Stimulated activated CD4-positive, alpha-beta T cell treated with anti-CD3 and anti-CD28 coated beads, Interleukin-4, amount 100 ng/mL, for 4 hours (primary cell): ENCODE measurements at regions not wholly inside any gene's neighbourhood (a gene's known extent, or its start where the extent isn't known, plus 50 kb on each side); places are given as distances from the start of the nearest gene placed in this dataset.

Experiments used
- DNase-seq, 2 experiments: peaks; one replicate each; pipeline ENCODE4 v3.0.0-alpha.2; 2020

DNA sequence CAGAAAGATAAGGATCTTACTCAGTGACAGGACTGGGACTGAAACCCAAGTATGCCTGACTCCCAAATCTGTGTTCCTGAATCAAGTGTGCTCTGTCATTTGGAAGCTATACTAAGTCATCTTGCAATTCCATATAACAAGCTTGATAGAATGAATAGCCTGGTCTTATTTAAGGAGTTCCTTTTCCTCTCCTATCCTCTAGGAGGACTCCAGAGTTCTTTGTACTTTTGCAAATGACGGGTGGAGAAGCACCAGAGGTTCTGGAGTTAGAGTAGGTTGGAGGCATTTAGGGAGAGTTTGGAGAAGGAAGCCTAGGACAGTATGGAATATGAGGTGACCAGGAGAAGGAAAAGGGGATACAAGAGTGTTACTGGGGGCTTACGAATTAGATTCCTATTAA, 92.9 kb upstream of the RCN1 start:
- no peak for DNase-seq

DNA sequence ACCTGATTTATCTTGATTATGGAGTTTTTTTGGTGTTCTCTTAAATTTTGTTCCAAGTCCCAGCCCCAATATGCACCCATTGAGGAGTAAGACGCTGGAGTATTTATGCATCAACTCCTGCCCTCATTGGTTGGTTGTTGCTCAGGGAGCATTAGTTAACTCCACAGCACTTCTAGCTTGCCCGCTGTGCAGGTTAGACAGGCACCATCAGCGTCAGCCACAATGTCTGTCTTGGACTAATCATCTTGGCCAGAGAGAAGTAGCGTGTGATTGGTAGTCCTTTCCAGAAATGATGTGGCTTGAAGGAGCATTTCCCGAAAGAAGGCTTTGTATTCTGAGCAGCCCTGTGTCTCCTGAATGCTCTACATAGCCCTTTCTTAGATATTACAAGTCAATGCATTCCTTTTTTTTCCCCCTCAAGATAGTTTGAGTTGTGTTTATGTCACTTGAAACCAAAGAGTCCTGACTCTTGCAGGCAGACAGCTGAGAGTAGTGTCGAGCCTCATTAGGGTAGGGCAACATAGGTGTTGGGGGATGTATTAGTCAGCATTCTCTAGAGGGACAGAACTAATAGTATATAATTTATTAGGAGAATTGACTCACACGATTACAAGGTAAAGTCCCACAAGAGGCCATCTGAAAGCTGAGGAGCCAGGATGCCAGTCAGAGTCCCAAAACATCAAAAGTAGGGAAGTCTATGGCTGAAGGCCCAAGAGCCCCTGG, 94.6 kb upstream of the RCN1 start:
- no peak for DNase-seq

DNA sequence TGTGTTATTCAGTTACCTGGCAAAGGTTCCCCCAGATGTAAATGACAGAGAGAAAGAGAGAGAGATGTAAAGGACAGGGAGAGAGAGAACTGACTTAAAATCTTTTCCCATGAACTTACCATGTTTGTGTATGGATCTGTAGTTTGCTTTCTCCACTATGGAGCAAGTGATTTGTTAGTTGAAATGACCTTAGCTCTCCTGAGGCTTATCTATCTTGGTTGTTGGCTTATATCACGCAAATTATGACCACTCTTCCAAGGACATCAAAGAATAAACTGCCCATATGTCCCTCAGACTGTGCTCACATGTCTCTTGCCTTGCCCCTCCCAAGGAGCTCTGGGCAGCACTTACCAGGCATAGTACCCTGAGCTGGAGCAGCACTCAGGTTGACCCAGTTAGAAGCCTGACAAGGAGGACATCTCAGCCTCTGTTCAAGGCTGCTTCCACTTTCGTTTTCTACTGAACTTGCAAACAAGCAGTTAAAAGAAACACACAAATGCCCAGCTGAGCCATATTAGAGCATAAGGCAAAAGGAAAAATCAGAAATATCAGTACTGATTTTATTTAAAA, 95.3 kb upstream of the RCN1 start:
- no peak for DNase-seq

DNA sequence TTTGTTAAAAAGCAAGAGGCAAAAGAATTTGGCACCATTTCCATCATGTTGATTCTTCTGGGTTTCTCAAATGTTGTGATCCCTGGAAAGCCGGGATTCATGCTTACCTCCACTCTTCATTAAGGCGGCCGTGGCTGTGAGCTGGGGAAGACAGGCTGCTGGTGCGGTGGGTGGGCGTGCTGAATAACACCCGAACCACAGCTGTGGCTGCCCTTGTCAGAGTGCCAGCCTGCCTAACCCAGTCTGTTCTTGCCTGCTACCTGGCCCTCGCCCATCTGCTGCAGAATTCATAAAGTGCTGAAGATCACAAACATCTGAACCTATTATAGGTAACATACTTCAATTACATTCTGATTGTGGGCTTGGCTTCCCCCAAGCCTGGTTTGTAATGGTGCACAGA, 95.8 kb upstream of the RCN1 start:
- DNase-seq = no peak

DNA sequence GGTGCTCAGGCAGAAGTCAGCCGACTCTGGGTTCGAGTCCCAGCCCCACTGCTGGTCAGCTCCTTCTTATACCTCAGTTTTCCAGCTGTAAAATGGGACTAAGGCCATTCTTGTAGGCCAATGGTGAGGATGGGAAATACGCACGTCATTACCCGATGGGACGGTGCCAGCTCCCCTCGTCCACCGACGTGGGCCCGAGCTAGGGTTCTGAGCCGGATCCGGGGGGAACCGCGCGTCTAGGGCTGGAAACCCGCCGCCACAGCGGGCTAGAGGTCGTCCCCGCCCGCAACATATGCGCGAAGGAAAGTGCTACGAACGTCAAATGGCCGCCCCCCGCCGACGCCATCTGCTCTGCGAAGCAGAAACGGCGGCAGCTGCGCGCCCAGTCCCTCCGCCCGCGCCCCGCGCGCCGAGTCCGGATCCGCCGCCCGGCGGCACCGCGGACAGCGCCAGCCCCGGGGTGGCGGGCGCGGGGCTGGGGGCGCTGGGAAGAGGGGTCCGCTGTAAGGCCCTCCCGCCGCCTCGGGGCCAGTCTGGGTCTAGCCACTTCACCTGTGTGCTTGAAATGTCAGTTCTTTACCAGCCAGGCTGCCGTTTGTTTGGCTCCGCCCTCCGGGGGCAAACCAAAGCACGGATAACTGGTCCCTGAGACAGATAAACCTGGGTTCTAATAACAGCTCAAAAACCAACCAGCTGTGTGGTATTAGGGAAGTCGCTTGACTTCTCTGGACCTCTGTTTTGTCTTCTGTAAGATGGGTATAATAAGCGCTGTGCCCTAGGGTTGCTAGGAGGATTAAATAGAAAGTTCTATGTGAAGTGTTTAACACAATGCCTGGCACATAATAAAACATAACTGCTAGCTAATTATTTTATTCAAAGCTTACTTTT, 103.5 kb upstream of the RCN1 start:
- DNase-seq = no peak

DNA sequence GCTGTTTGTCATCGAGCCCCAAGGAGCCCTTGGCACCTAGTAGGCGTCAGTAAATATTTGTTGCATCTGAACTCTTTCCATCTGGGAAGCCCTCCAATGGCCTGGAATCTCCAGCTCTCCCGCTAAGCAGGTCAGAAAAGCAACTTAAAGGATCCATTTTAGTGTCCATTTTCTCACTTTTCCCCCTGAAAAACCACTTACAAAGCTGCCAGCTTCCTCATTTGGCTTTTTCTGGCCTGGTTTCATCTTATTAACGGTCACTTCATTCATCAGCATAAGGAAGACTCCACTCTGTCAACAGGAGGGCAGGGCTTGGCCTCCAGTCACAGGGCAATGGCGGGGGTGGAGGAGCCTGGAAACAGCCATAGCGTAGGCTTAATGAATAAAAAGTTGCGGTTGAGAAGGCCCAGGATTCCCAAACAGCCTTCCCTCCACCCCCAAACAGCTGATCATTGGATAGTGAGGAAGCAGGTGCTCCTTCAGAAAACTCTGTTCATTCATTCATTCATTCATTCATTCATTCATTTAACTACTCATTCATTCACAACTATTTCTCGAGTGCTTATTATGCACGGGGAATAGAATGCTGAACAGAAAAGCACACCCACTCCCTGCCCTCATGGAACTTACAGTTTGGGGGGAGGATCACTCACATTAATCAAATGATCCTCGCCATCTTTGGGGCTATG, 104.5 kb upstream of the RCN1 start:
- DNase-seq = no peak

DNA sequence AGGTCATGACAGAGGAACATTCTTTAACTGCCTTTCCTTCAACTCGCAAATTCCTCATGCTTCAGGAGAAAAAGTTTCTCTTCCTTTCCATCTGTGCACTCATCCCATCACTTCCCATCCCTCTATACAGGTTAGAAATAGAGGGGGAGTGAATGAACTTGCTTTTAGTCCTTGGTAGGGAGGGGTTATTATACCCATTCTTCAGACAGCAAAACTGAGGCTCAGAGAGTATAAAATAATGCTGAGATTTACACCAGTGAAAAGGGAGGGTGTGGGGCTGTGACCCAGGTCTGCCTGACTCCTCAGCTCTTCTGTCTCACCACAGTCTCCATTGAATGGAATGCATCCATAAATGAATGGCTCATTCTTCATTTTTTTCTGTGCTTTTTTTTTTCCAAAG, 109.4 kb upstream of the RCN1 start:
- DNase-seq = no peak

DNA sequence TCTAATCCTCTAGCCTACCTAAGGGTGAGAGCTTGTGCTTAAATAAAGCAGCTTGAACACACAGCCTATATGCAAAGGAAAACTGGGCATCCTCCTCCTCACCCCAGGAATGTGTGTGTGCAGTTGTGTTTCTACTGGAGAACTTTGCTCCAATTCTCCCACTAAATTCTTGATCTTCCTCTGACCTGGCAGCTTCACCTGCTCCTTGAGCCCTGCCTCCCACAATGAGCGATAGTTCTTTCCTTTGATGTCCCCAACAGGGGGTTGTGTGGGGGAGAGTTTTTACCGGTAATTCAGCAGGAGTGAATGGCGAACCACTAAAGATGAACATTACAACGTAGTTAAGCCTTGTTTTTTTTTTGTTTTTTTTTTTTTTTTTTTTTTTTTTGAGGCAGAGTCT, 113.5 kb upstream of the RCN1 start:
- DNase-seq = no peak

DNA sequence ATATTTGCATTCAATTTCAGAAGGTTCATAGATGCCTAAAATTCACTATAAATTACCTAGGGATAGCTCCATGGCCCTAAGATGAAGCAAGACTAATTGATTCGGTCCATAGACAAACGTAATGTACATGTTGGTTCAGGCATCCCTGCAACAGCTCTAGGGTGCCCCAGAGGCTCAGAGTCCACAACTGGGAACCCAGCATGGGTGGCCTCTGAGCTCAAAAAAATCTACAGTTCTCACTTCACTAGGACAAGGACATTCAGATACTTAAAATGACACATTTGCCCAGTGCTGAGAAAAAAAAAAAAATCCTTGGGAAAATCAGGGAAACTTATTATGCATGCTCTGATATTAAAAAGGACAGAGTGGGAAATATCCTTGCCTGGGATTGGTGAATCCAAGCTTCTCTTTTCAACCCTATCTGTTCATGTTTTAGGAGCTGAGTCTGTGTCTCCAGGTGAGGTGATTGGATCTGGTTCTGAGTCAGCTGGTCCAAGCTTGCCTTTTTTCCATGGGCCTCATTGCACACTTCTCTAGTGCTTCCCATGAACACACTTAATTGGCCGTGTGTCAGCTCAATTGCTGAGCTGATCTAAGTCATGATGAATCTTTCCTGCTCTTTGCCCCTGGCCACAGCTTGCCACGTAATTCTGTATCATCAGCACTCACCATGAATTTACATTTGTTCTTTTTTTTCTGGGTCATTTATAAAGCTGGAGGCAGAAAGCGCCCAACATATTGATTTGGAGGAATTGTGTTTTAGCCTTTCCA, 116.3 kb upstream of the RCN1 start:
- no peak for DNase-seq

DNA sequence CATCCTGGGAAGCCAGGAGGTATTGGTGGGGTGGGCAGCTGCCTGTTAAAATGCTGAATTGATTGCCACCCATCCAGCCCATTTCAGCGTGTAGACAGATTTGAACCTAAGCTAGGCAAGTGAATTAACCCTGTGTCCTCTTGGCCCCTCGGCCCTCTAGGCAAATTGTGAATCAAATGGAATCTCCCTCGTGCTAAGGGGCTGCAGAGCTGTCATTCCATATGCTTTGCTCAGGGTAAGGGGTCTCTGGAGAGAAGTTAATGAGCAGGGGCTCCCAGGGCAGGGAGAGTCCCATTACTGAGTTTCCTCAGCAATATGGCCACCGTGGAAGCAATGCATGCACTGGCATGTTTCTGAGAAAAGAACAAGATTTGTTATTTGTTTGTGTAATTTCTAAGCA, 117.7 kb upstream of the RCN1 start:
- no peak for DNase-seq

DNA sequence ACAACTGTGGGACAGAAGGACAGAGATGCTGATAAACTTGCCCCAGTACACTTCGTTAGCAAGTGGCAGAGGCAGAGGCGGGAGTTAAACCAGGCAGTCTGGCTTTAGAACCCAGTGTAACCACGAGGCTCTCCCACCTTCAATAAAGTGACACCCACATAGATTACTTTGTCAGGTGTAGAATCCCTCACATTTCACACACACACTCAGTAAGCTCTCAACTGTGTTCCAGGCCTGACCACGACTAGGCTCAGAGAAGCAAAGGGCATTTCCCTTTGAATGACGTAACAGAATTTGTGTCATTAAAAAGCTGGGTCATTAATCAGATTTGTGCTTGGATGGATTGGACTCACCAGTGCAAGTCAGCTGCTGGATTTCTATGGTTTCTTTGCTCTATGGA, 118.3 kb upstream of the RCN1 start:
- no peak for DNase-seq

DNA sequence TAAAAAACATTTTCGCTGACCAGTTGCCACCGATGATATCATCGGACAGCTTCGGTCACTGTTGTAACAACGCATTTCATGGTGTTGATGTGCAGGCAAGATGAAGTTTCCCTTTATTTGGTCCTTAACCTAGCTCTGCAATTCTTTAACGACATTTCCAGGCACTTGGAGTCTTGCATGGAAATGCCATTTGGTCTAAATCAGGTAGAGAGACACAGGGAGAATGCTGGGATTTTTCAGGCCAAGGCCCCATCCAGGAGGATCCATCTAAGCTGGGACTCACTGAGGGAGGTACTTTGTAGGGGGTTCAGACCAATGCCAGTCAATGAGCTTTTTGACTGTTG, 121.5 kb upstream of the RCN1 start:
- no peak for DNase-seq

DNA sequence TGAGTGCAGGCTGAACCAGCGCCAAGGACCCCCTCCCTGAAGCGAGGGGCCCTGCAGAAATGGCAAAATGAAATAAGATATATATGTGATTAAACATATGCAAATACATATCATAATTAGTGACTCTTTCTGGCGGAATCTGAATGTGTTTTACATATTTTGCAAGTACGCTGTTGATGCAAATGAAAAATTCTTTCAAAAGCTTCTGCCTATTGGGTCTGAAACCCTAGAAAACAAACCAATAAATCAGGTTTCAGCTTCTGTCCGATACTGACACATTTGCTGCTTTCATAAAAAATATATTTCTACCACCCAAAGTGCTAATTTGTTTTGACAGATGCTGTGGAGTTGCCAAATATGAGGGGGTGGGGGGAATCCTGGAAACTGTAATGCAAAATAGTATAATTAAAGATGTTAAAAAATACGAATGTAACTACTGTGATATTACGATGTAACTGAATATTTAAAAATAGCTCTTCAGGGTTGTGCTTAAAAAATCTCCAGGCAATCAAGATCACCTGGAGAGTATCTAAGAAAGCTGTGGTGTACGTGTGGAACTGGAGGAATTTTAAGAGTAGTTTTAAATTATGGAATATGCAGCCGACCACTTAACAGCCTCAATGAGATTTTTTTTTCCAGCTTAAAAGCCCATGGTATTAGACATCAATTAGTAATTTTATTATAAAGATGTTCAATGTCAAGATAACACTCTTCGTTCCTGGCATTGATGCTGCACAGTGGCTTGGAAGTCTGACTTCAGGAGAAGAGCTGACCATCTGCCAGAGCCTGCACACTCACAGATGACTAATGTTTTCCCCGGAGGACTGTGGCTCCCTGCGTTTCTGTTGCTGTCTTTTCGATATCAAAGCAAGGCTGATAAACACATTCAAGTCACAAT, 122.2 kb upstream of the RCN1 start:
- DNase-seq = no peak

DNA sequence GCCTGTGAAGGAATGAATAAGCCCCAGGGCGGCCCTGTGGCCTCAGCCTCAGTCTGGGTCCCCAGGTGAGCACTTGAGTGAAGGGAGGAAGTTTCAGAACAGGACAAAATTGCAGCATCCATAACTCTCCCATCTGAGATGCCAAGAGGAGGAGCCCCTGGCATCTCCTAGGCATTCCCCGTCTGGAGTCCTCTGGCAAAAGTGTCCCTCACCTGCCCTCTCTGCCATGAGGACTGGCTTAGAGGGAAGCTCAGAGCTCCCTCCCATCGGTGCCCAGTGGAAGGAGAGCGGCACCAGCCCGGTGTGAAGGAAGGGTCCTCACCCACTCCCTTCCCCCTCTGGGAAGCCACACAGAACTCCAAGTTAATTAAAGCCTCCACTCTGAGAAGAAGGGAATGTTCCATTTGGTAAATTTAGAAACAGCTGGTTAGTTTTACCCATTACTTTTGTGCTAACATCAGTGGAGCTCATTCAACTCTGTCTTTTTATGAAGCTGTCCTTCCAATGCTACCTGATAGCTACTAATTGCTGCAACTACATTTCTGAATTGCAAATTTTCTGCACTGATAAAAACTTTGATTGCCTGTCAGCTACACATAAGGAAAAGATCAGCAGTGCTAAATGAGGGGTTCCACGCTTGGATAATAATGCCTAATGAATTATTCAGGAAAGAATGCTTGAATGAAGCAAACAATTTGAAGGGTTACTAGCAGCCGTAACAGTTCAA, 123.3 kb upstream of the RCN1 start:
- DNase-seq = no peak

DNA sequence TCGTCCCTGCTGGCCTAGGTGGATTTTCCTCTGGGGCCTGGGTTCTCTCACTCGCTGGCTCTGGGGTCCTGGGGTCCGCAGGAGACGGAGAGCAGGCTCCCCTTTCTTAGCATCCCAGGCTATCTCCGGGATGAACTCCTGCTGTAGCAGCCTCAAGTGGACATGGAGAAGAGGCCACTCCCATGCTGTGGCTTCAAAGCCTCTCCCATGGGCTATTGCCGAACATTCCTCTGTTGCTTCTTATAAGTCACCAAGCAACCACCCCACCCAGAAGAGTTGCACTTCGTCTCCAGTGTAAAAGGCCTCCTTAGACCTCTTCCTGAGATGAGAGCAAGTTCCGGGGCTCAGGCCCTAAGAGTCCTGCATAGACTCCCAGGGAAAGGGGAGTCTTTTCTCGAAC, 124.0 kb upstream of the RCN1 start:
- DNase-seq = no peak

DNA sequence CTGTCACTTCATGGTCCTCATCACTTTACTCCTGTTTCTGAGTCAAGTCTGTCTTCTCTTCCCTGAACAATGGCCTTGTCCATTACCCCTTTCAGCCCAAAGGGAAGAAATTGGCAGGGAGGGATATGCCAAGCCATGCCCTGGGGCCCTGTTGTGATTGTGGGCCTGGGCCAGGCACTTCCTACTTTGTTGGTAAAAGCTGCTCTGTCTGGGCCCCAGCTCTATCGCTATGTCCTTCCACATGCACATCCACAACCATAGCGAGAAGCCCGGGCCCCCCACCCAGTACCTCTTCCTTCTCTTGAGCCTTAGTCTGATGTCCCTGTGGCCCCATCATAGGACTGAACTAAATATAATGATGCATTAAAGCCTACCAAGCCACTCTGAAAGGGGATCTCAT, 126.7 kb upstream of the RCN1 start:
- no peak for DNase-seq

DNA sequence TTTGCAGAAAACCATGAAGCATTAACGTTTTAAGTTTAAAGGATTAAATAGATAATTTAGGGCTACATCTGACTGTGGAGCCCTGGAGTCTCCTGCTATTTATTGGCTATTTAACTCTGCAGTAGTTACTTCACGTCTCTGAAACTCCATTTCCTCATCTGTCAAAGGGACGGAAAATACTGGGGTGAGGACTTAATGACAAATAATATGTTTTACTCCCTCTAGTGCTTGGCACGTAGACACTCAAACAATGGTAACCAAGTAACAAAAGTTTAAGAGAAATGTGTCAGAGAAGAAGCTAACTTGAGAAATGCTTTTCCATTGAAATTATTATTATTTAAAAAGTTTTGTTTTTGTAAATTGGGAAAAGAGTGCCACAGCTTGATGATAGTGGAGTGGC, 130.7 kb upstream of the RCN1 start:
- no peak for DNase-seq

DNA sequence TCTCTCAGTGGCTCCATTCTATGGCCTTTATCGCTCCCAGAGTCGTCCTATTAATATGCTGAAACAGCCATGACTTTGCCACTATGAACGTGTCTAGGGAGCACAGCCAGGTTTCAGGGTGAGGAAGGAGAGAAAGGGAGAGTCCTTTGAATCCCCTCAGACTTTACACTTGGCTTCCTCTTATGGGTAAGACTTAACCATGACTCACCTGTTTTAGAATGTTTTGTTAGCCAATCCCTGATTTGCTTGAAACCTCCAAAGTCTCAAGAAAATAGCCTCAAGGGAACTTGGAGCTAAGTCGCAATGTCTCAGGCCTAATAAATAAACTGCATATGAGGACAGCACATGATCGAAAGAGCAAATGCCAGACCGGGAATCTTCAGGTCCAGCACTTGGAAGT, 131.2 kb upstream of the RCN1 start:
- DNase-seq = no peak

DNA sequence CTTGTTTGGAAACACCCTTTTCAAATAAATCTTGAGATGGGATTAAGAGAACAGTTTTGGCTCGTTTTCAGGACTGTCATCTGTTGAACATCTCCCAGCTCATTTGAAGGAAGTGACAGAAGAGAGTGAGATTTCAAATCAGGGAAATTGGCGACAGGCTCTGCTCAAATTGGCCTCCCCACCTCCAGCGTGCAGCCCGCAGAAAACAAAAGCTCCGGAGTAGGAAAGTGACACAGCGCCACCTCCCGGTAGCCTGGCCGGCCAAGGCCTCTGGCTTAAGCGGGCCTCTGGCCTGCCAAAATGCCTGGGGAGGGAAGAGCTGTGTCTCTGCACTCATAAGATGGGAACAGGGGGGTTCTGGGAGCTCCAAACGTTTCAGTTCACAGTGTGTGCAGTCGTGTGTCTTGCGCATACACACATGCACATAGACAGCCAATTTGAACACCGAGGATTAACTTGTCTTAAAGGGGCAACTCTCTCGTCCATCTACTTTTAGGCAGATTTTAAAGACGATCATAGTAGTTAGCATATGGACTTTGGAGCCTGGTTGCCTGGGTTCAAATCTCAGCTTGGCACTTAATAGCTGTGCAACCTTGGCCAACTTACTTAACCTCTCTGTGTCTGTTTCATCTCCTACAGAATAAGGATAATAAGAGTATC, 132.7 kb upstream of the RCN1 start:
- DNase-seq = peak; percentile 22 to 57

DNA sequence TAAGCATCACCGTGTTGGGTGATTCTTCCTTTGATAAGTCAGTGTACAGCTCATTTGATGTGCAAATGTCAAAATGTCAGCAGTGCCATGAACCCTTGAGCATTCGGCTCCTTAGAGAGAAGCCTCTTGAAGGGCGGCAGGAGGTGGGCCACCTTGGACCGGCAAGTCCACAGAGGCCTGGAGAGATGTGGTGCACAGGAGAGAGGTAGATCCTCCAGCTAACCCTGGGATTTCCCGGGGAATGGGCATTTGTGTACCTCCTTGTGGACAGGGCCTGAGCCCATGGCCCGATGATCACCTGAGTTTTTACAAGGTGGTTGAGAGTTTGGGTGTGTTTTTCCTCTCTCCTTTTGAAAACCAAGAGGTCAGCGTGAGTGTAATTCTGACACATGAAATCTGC, 133.2 kb upstream of the RCN1 start:
- DNase-seq = no peak

DNA sequence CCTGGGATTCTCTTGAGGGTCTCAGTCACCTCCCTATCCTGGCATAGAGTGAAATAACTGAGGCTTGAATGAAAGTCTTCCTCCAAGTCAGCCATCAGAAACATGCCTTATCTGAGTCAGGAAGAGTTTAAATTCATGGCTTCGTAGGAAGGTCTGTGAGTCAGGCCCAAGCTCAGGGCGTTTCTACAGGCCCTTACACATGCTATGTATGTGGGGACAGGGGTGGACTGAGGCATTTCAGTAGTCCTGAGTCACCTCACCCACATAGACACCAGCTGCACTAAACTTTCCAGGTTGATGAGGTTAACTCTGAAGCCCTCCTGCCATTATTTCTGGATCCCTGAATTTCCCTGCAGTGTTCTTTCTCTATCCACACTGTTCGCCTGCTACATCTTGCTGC, 134.6 kb upstream of the RCN1 start:
- DNase-seq = no peak
